Stimulated activated CD8-positive, alpha-beta memory T cell treated with anti-CD3 and anti-CD28 coated beads, Interleukin-4, amount 100 ng/mL, for 1 hour (primary cell): ENCODE measurements at regions not wholly inside any gene's neighbourhood (a gene's known extent, or its start where the extent isn't known, plus 50 kb on each side); places are given as distances from the start of the nearest gene placed in this dataset.

Experiments
- DNase-seq, 2 donors: peaks; one replicate each; pipeline ENCODE4 v3.0.0-alpha.2; 2020; ENCODE audit warnings: low read depth in 2 of 2, low spot score in 1 of 2

- no peak for DNase-seq
Measured at GRCh38 chr1:239920214-239920613, 171.5 kb upstream of the FMN2 start.

- no peak for DNase-seq
Measured at GRCh38 chr1:239922778-239923522, 168.7 kb upstream of the FMN2 start.

GRCh38 chr1:239924741-239925350 is 166.8 kb upstream of the FMN2 start:
- DNase-seq, result no peak

GRCh38 chr1:239926184-239926583 is 165.5 kb upstream of the FMN2 start:
- no peak for DNase-seq

GRCh38 chr1:239929317-239929716 is 162.4 kb upstream of the FMN2 start:
- DNase-seq, result no peak

GRCh38 chr1:239930686-239931262 is 160.9 kb upstream of the FMN2 start:
- no peak for DNase-seq

- no peak for DNase-seq
Measured at GRCh38 chr1:239931341-239931740, 160.3 kb upstream of the FMN2 start.

- no peak for DNase-seq
Measured at GRCh38 chr1:239939602-239940001, 152.1 kb upstream of the FMN2 start.

GRCh38 chr1:239943761-239944160 is 147.9 kb upstream of the FMN2 start:
- DNase-seq, result no peak

GRCh38 chr1:239944666-239945065 is 147.0 kb upstream of the FMN2 start:
- no peak for DNase-seq

- no peak for DNase-seq
Measured at GRCh38 chr1:239947801-239948200, 143.9 kb upstream of the FMN2 start.

GRCh38 chr1:239951511-239952140 is 140.1 kb upstream of the FMN2 start:
- DNase-seq, result peak in 1 of 2 donors; percentile 12

- DNase-seq, result no peak
Measured at GRCh38 chr1:239952348-239953308, 139.1 kb upstream of the FMN2 start.

GRCh38 chr1:239954836-239955235 is 136.8 kb upstream of the FMN2 start:
- DNase-seq, result no peak

GRCh38 chr1:239955431-239955830 is 136.3 kb upstream of the FMN2 start:
- no peak for DNase-seq

GRCh38 chr1:239956263-239956662 is 135.4 kb upstream of the FMN2 start:
- DNase-seq, result no peak

- no peak for DNase-seq
Measured at GRCh38 chr1:239958063-239958462, 133.6 kb upstream of the FMN2 start.

GRCh38 chr1:239960366-239960765 is 131.3 kb upstream of the FMN2 start:
- DNase-seq, result no peak

GRCh38 chr1:239963856-239964255 is 127.8 kb upstream of the FMN2 start:
- DNase-seq, result no peak

- DNase-seq, result peak; percentile 13
Measured at GRCh38 chr1:239976130-239976968, 115.3 kb upstream of the FMN2 start.
